Kidney epithelial cell (primary cell): ENCODE measurements at regions not wholly inside any gene's neighbourhood (a gene's known extent, or its start where the extent isn't known, plus 50 kb on each side); places are given as distances from the start of the nearest gene placed in this dataset.

ENCODE experiments used
- DNase-seq: peaks from one replicate; pipeline ENCODE4 v3.0.0-alpha.2; 2010; ENCODE audit warnings: low read depth
- H3K27me3 ChIP-seq: 2 replicates; pipeline ENCODE4 v1.6.0; 2011; ENCODE audit warnings: low read length; ENCODE audit not compliant: control insufficient read depth, insufficient read depth
- H3K36me3 ChIP-seq: 2 replicates; pipeline ENCODE4 v1.5.1; 2011; ENCODE audit warnings: low read length; ENCODE audit not compliant: control insufficient read depth, insufficient read depth
- H3K4me3 ChIP-seq: 2 replicates; pipeline ENCODE4 v1.5.1; 2011; ENCODE audit warnings: low read depth, mild to moderate bottlenecking, control low read depth, low read length
- TF ChIP-seq, protein P1 (sequence below): IDR thresholded peaks from 2 replicates; pipeline ENCODE4 v1.5.1; 2011; ENCODE audit warnings: mild to moderate bottlenecking, moderate library complexity, low read length, control low read depth, inconsistent platforms; ENCODE audit not compliant: insufficient read depth, poor library complexity, severe bottlenecking

DNA sequence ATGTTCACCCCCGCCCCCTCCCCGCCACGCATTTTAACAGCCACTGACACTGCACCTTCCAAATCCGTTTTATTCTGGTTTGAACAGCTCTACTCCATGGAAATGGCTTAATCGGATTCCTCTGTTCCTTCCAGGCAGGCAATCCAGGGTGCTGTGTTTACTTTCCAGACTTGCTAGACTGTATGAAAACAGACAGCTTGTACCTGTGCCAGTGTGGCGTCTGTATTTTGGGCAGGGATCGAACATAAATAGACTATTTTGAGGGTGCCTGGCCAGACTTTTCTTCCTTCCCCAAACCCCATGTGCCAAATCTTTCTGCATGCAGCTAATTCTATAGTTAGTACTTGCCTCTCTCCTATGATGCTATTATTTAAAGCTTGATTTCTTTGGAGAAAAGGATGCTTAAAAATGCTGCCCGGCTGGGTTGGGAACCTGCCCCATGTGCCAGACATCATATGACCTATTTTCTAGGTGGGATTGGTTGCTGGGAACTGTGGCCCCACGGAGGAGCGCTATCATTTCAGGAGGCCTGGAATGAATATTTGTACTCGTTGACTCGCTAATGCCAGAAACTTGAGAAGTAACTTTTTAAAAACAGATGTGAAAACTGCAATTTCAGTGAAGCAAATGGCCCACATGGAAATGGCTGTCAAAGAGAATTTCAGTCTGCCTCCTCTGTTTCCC lies 814.8 kb downstream of the BRD1 start:
- no peak for DNase-seq
- TF ChIP-seq, protein P1, sequence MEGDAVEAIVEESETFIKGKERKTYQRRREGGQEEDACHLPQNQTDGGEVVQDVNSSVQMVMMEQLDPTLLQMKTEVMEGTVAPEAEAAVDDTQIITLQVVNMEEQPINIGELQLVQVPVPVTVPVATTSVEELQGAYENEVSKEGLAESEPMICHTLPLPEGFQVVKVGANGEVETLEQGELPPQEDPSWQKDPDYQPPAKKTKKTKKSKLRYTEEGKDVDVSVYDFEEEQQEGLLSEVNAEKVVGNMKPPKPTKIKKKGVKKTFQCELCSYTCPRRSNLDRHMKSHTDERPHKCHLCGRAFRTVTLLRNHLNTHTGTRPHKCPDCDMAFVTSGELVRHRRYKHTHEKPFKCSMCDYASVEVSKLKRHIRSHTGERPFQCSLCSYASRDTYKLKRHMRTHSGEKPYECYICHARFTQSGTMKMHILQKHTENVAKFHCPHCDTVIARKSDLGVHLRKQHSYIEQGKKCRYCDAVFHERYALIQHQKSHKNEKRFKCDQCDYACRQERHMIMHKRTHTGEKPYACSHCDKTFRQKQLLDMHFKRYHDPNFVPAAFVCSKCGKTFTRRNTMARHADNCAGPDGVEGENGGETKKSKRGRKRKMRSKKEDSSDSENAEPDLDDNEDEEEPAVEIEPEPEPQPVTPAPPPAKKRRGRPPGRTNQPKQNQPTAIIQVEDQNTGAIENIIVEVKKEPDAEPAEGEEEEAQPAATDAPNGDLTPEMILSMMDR, result no peak
- no peak overlapping the region for H3K4me3 ChIP-seq
- no peaks in the 10 kb centered on the region for H3K36me3 ChIP-seq
- no peaks in the 10 kb centered on the region for H3K27me3 ChIP-seq

DNA sequence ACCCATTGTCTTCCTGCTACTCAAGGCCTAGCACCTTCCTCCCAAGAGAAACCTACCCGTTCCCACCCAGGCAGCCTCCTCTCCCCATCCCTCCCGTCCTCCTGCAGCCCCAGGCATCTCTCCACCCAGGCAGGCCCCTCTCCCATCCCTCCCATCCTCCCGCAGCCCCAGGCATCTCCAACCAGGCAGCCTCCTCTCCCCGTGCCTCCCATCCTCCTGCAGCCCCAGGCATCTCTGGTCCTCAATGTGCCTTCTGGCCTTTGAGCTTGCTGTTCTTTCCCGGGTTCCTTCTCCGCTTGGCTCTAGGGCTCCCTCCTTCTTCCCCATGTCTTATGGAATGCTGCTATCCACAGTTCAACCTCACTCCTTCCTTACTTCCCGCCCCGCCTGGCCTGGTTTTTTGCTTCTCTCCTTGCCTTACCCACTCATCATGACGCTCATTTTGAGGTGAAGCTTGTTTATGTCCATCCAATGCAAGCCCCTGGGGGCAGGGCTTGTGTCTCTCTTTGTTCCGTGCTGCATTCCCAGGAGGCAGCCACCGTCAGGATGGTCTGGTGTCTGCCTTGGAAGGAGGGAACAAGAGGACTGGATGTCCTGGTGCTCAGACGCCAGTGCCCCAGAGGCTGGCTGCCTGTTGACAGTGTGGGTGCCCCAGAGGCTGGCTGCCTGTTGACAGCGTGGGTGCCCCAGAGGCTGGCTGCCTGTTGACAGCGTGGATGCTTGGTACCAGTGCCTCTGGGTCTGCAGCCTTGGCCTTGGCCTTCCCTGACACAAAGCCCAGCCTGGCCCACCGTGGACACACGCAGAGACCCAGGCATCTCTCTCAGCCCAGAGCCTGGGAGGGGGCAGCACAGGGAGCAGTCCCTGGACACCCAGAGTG lies 815.7 kb downstream of the BRD1 start:
- no peaks in the 10 kb centered on the region for H3K27me3 ChIP-seq
- DNase-seq, result no peak
- no peaks in the 10 kb centered on the region for H3K36me3 ChIP-seq
- TF ChIP-seq, protein P1, result no peak
- H3K4me3 ChIP-seq, result no peak overlapping the region

DNA sequence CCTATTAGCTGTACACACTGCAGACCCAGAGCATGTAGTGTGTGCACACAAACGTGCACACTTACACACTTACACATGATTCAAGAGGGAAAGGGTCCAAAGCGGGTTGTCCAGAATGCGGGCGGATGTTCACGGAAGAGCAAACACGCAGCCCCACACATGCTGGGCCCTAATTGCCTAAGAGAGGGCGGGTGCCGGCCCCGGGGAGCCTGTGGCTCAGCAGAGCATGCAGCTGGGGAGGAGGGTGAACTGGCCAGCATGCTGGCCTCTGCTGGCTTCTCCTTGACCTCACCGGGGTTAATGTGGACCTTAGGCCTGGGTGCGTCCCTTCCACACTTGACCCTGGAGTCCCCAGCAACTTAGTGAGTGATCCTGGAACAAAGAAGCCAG lies 816.3 kb downstream of the BRD1 start:
- Histone ChIP-seq H3K27me3 (no peaks in the 10 kb centered on the region), H3K4me3 (no peak overlapping the region), H3K36me3 (no peaks in the 10 kb centered on the region)
- TF ChIP-seq, protein P1, result no peak
- no peak for DNase-seq

DNA sequence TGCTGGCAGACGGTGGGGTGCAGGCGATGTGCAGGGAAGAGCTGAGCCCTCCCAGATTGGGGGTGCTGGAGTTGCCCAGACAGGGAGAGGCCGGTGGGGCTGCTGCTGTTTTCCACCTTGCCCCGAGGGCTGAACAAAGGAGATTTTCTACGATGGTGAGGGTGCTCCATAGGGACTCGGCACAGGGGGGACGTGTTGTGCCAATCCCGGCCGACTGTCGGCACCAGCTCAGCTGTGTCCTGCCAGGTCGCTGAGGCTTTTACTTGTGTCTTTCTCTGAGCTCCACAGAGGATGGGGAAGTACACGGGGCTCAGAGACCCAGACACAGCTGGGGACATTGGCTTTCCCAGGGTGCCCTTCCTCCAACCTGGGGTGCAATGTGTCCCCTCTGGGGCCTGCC lies 816.8 kb downstream of the BRD1 start:
- TF ChIP-seq, protein P1, result no peak
- no peak for DNase-seq
- no peaks in the 10 kb centered on the region for H3K36me3 ChIP-seq

DNA sequence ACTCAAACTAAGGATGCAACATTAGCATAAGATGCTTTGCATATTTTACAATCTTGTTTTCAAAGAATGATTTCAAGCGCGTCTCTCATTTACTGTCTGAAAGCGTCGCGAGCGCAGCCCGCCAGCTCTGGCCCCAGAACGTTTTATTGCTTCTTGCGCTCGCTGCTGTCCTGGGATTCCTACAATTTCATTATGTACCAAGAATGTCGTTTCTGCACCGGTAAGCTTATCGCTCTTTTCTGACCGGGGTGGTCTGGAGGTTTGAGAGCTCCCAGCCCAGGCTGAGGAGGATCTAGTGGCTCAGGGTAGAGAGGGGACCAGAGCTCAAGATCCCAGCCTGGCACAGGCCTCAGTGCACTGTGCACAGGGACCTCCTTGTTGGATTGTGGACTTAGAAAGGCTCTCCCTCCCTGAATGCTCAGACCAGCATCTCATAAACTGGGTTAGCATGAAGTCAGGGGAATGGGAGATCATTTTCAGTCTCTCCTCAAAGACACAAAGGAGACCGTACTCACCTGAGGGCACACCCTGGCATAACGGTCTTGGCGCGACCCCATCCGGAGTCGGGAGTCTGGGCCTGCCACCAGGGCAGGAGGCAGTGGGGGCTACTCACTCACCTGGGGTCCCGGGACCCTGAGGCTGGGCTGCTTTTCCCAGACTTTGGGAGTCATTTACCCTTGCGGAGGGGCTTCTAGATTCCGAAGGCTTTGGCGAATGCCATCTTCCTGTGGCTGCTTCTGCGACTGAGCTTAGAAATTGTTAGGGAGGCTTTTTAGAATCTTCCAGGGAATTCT lies 817.4 kb downstream of the BRD1 start:
- TF ChIP-seq, protein P1, result no peak

More for the DNA sequence above, 816.8 kb downstream of the BRD1 start:
- Histone ChIP-seq H3K4me3 (no peak overlapping the region), H3K27me3 (no peaks in the 10 kb centered on the region)

More for the DNA sequence above, 817.4 kb downstream of the BRD1 start:
- Histone ChIP-seq H3K36me3 (no peaks in the 10 kb centered on the region), H3K27me3 (no peaks in the 10 kb centered on the region), H3K4me3 (no peak overlapping the region)
- DNase-seq, result no peak
